H1 (cell line): ENCODE measurements at regions not wholly inside any gene's neighbourhood (a gene's known extent, or its start where the extent isn't known, plus 50 kb on each side); places are given as distances from the start of the nearest gene placed in this dataset.

Experiments used
- CTCF ChIA-PET: fragments of 300-600 bp; sonication (Branson Sonifier 250); formaldehyde crosslinking; loops from one replicate; lab custom pipeline; 2021; ENCODE audit not compliant: partially characterized antibody; lab: Charles Lee
- POLR2A ChIA-PET: fragments of 300-600 bp; sonication (Branson Sonifier 250); formaldehyde crosslinking; loops from one replicate; lab custom pipeline; 2021; ENCODE audit warnings: inconsistent platforms; ENCODE audit not compliant: partially characterized antibody; lab: Charles Lee
- DNase-seq, 2 experiments: peaks; one replicate each; pipeline versions ENCODE4 v3.0.0 to v3.0.0-alpha.2; 2010 to 2022; ENCODE audit warnings: low spot score in 2 of 2, low read depth in 1 of 2, mixed read lengths in 1 of 2
- FAIRE-seq: peaks from 2 replicates; lab custom pipeline; 2011; peaks lifted over from hg19 to GRCh38; lab: Jason Lieb, UNC
- H2AFZ ChIP-seq: 2 replicates; pipeline ENCODE4 v1.8.1; 2012; ENCODE audit warnings: low read length, inconsistent platforms
- H2AK5ac ChIP-seq: 2 replicates; pipeline ENCODE4 v1.6.1; 2013; ENCODE audit warnings: low read depth, low read length
- H2BK120ac ChIP-seq: replicated peaks from 2 replicates; pipeline ENCODE3; 2013; ENCODE audit warnings: low read depth, low read length, inconsistent platforms
- H2BK12ac ChIP-seq: 2 replicates; pipeline ENCODE4 v1.6.1; 2013; ENCODE audit warnings: low read depth, low read length
- H2BK15ac ChIP-seq: 2 replicates; pipeline ENCODE4 v1.6.1; 2013; ENCODE audit warnings: low read length
- H2BK20ac ChIP-seq: 2 replicates; pipeline ENCODE4 v1.6.1; 2013; ENCODE audit warnings: low read length
- H2BK5ac ChIP-seq: 2 replicates; pipeline ENCODE4 v1.6.1; 2013; ENCODE audit warnings: low read depth, low read length
- H3K14ac ChIP-seq: 2 replicates; pipeline ENCODE4 v1.6.1; 2013; ENCODE audit warnings: inconsistent platforms; ENCODE audit not compliant: insufficient read length
- H3K18ac ChIP-seq: 2 replicates; pipeline ENCODE4 v1.6.1; 2013; ENCODE audit warnings: low read length; ENCODE audit errors: extremely low read depth
- H3K23ac ChIP-seq: 2 replicates; pipeline ENCODE4 v1.6.1; 2013; ENCODE audit warnings: inconsistent platforms; ENCODE audit not compliant: insufficient read length
- H3K23me2 ChIP-seq: 2 replicates; pipeline ENCODE4 v1.6.1; 2013; ENCODE audit warnings: low read depth, low read length
- H3K27ac ChIP-seq: 2 replicates; pipeline ENCODE4 v1.6.1; 2011; ENCODE audit warnings: low read depth, low read length, inconsistent platforms
- H3K27me3 ChIP-seq, 4 experiments: replicated peaks in 1 of 4; 1 replicate in 1 of 4; 2 replicates in 3 of 4; pipeline versions ENCODE4 v1.6.1 to v1.8.1; 2011 to 2013; ENCODE audit warnings: low read length in 3 of 4, mild to moderate bottlenecking in 3 of 4, inconsistent platforms in 2 of 4, mixed read lengths in 2 of 4, moderate library complexity in 1 of 4; ENCODE audit not compliant: control insufficient read depth in 3 of 4, insufficient read depth in 3 of 4; ENCODE audit errors: extremely low read depth in 1 of 4
- H3K36me3 ChIP-seq, 4 experiments: 2 replicates each; pipeline versions ENCODE4 v1.6.1 to v1.8.1; 2011 to 2013; ENCODE audit warnings: mild to moderate bottlenecking in 4 of 4, low read length in 3 of 4, moderate library complexity in 2 of 4, control low read depth in 1 of 4, inconsistent platforms in 1 of 4; ENCODE audit not compliant: insufficient read depth in 4 of 4, control insufficient read depth in 2 of 4
- H3K4ac ChIP-seq: replicated peaks from 2 replicates; pipeline ENCODE3; 2013; ENCODE audit warnings: low read length, low read depth, mixed read lengths, inconsistent platforms; ENCODE audit not compliant: insufficient read length
- H3K4me1 ChIP-seq, 4 experiments: replicated peaks in 1 of 4; 1 replicate in 1 of 4; 2 replicates in 3 of 4; pipeline versions ENCODE4 v1.6.1 to v1.8.1; 2011 to 2013; ENCODE audit warnings: low read length in 3 of 4, inconsistent platforms in 2 of 4, mixed read lengths in 1 of 4; ENCODE audit not compliant: insufficient read depth in 4 of 4, control insufficient read depth in 3 of 4
- H3K4me2 ChIP-seq, 2 experiments: 2 replicates each; pipeline versions ENCODE4 v1.6.1 to v1.8.1; 2011 to 2013; ENCODE audit warnings: low read depth in 2 of 2, low read length in 2 of 2, control low read depth in 1 of 2, inconsistent platforms in 1 of 2, mild to moderate bottlenecking in 1 of 2; ENCODE audit not compliant: insufficient read depth in 1 of 2
- H3K4me3 ChIP-seq, 4 experiments: fragments of 200-600, 300-600 bp in 1 of 4; sonication (generic), shearing (Covaris generic), sonication (Bioruptor Twin) in 1 of 4; 2 replicates each; pipeline versions ENCODE4 v1.5.1 to v1.8.1; 2011 to 2016; ENCODE audit warnings: low read length in 4 of 4, low read depth in 3 of 4, control low read depth in 2 of 4, inconsistent platforms in 2 of 4, mild to moderate bottlenecking in 2 of 4, mixed read lengths in 1 of 4, moderate library complexity in 1 of 4; ENCODE audit not compliant: insufficient read depth in 2 of 4; ENCODE audit errors: extremely low read depth in 1 of 4
- H3K56ac ChIP-seq: replicated peaks from 2 replicates; pipeline ENCODE3; 2013; ENCODE audit warnings: low read depth, mild to moderate bottlenecking, mixed read lengths, low read length, inconsistent platforms; ENCODE audit not compliant: insufficient read length
- H3K79me1 ChIP-seq: 2 replicates; pipeline ENCODE4 v1.6.1; 2013; ENCODE audit warnings: low read depth, low read length, control low read depth
- H3K79me2 ChIP-seq, 2 experiments: 2 replicates each; pipeline versions ENCODE4 v1.6.1 to v1.8.1; 2012 to 2013; ENCODE audit warnings: low read length in 2 of 2, mild to moderate bottlenecking in 2 of 2, inconsistent platforms in 1 of 2; ENCODE audit not compliant: insufficient read depth in 2 of 2, control insufficient read depth in 1 of 2
- H3K9ac ChIP-seq, 4 experiments: replicated peaks in 1 of 4; 1 replicate in 1 of 4; 2 replicates in 3 of 4; pipeline versions ENCODE4 v1.6.1 to v1.8.1; 2011 to 2013; ENCODE audit warnings: low read depth in 3 of 4, low read length in 3 of 4, control low read depth in 2 of 4, mild to moderate bottlenecking in 2 of 4, moderate library complexity in 2 of 4, inconsistent platforms in 1 of 4; ENCODE audit errors: extremely low read depth in 1 of 4
- H3K9me3 ChIP-seq, 2 experiments: 2 replicates each; pipeline versions ENCODE4 v1.6.1 to v1.8.1; 2012 to 2013; ENCODE audit warnings: mild to moderate bottlenecking in 2 of 2, moderate library complexity in 2 of 2, control low read depth in 1 of 2, inconsistent platforms in 1 of 2, low read depth in 1 of 2, low read length in 1 of 2, mixed read lengths in 1 of 2; ENCODE audit not compliant: insufficient read depth in 2 of 2
- H4K20me1 ChIP-seq, 2 experiments: replicated peaks in 1 of 2; 2 replicates each; pipeline versions ENCODE3 to v1.8.1; 2011 to 2013; ENCODE audit warnings: inconsistent platforms in 2 of 2, low read length in 2 of 2, mild to moderate bottlenecking in 1 of 2; ENCODE audit not compliant: insufficient read depth in 2 of 2, control insufficient read depth in 1 of 2
- H4K5ac ChIP-seq: 2 replicates; pipeline ENCODE4 v1.6.1; 2013; ENCODE audit warnings: low read length, low read depth, mixed read lengths, inconsistent platforms; ENCODE audit not compliant: insufficient read length
- H4K8ac ChIP-seq: 2 replicates; pipeline ENCODE4 v1.8.0; 2013; ENCODE audit warnings: mild to moderate bottlenecking, moderate library complexity, low read length, inconsistent platforms; ENCODE audit not compliant: insufficient read depth; ENCODE audit errors: extremely low read depth
- H4K91ac ChIP-seq: replicated peaks from 2 replicates; pipeline ENCODE3; 2013; ENCODE audit warnings: low read length, mixed read lengths, inconsistent platforms; ENCODE audit not compliant: insufficient read length
- BRCA1 ChIP-seq: IDR thresholded peaks from 2 replicates; pipeline ENCODE4 v1.6.1; 2012; ENCODE audit warnings: low read depth, low read length, improper control_type of control experiment
- CBX5 ChIP-seq: fragments of 300-800, 300-1000 bp; sonication (generic); IDR thresholded peaks from 2 replicates; pipeline ENCODE4 v1.7.1; 2016; ENCODE audit warnings: antibody characterized with exemption, low read length, low read depth
- CEBPB ChIP-seq: IDR thresholded peaks from 2 replicates; pipeline ENCODE4 v1.6.1; 2012; ENCODE audit warnings: low read depth, low read length
- FOSL1 ChIP-seq: IDR thresholded peaks from 2 replicates; pipeline ENCODE4 v1.6.1; 2011; ENCODE audit warnings: mild to moderate bottlenecking, low read depth, low read length, moderate library complexity; ENCODE audit not compliant: insufficient read depth
- GABPA ChIP-seq: IDR thresholded peaks from 2 replicates; pipeline ENCODE4 v1.6.1; 2011; ENCODE audit warnings: mild to moderate bottlenecking, low read length, moderate library complexity, borderline replicate concordance; ENCODE audit not compliant: insufficient read depth
- JUN ChIP-seq: IDR thresholded peaks from 2 replicates; pipeline ENCODE4 v1.6.1; 2011; ENCODE audit warnings: low read depth, mild to moderate bottlenecking, improper control_type of control experiment, low read length
- NANOG ChIP-seq: IDR thresholded peaks from 2 replicates; pipeline ENCODE4 v1.6.1; 2011; ENCODE audit warnings: low read length, low read depth, mild to moderate bottlenecking, inconsistent platforms; ENCODE audit not compliant: insufficient read depth, poor library complexity, severe bottlenecking
- POLR2A ChIP-seq, 2 experiments: IDR thresholded peaks; 1 replicate in 1 of 2; 2 replicates in 1 of 2; pipeline ENCODE4 v1.6.1; 2011; ENCODE audit warnings: low read depth in 2 of 2, low read length in 2 of 2, mild to moderate bottlenecking in 2 of 2; ENCODE audit errors: control extremely low read depth in 1 of 2
- RXRA ChIP-seq: IDR thresholded peaks from 2 replicates; pipeline ENCODE4 v1.6.1; 2011; ENCODE audit warnings: low read depth, mild to moderate bottlenecking, low read length, moderate library complexity; ENCODE audit not compliant: insufficient read depth
- SP1 ChIP-seq: IDR thresholded peaks from 2 replicates; pipeline ENCODE4 v1.6.1; 2011; ENCODE audit warnings: low read depth, low read length
- TEAD4 ChIP-seq: IDR thresholded peaks from 2 replicates; pipeline ENCODE4 v1.6.1; 2012; ENCODE audit warnings: low read depth, low read length, inconsistent platforms, mixed read lengths

DNA sequence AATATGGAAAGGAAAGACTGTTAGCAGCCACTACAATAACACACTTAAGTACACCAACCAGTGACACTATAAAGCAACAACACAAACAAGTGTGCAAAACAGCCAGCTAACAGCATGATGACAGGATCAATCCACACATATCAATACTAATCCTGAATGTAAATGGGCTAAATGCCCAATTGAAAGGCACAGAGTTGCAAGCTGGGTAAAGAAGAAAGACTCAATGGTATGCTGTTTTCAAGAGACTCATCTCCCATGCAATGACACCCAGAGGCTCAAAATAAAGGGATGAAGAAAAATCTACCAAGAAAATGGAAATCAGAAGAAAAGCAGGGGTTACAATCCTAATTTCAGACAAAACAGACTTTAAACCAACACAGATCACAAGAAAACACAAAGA is 94.2 kb upstream of the ENPEP start:
- no peak for DNase-seq
- POLR2A ChIA-PET = no interaction called here
- no peak overlapping the region for H2AK5ac ChIP-seq

More for the DNA sequence above, 94.2 kb upstream of the ENPEP start:
- Histone ChIP-seq H3K27me3 (no peaks in the 10 kb centered on the region), H3K36me3 (no peaks in the 10 kb centered on the region), H2BK5ac (no peak overlapping the region), H4K8ac (no peak overlapping the region), H2AFZ (no peak overlapping the region), H3K4me3 (no peak overlapping the region), H3K14ac (no peak overlapping the region), H3K4me1 (peaks cover 0 to 2% (median 0%) of the 10 kb centered on the region in 4 experiments; a peak in 1 of 7 replicates), H3K9me3 (peaks cover 0 to 5% of the 10 kb centered on the region in 2 experiments; a peak in 2 of 4 replicates), H3K9ac (no peak overlapping the region), H2BK12ac (no peak overlapping the region), H2BK120ac (no peak overlapping the region), H3K27ac (no peak overlapping the region), H4K91ac (no peak overlapping the region), H4K20me1 (peaks cover 0 to 3% of the 10 kb centered on the region in 2 experiments), H2BK15ac (no peak overlapping the region), H3K56ac (no peak overlapping the region), H3K18ac (no peak overlapping the region), H2BK20ac (no peak overlapping the region), H3K23me2 (no peaks in the 10 kb centered on the region), H3K4me2 (no peak overlapping the region), H3K23ac (no peak overlapping the region), H4K5ac (no peak overlapping the region), H3K79me2 (no peaks in the 10 kb centered on the region), H3K79me1 (no peaks in the 10 kb centered on the region), H3K4ac (no peak overlapping the region)
- CTCF ChIA-PET = interaction anchor here (0.7 kb wide), 1 partner anchor 90 kb away, joined by 4 read pairs; no protein-coding TSS in a partner anchor
- no peak for TF ChIP-seq SP1
- no peak for TF ChIP-seq FOSL1
- no peak for TF ChIP-seq RXRA
- no peak for TF ChIP-seq CBX5
- no peak for TF ChIP-seq TEAD4
- no peak for TF ChIP-seq JUN
- TF ChIP-seq POLR2A (IDR thresholded peaks at IDR 0.05; ENCODE audit: control extremely low read depth in 1 of 2, low read depth in 2 of 2, low read length in 2 of 2) = no peak
- no peak for TF ChIP-seq GABPA
- TF ChIP-seq NANOG = no peak
- TF ChIP-seq CEBPB = no peak
- TF ChIP-seq BRCA1 = no peak
- no peak for FAIRE-seq
